ENCODE measurements at regions not wholly inside any gene's neighbourhood (a gene's known extent, or its start where the extent isn't known, plus 50 kb on each side); places are given as distances from the start of the nearest gene placed in this dataset.

GRCh38 chr5:33282157-33282556, 158.6 kb upstream of the TARS1 start:
- no peak for TF ChIP-seq EZH2 (optimal IDR thresholded peaks at IDR 0.05; ENCODE audit: low read depth, low read length)
- TF ChIP-seq CTCF (IDR thresholded peaks at IDR 0.05; ENCODE audit: low read length), result no peak
- TF ChIP-seq EZH2phosphoT487 (IDR thresholded peaks at IDR 0.05; ENCODE audit: low read length), result no peak
